ENCODE measurements at regions not wholly inside any gene's neighbourhood (a gene's known extent, or its start where the extent isn't known, plus 50 kb on each side); places are given as distances from the start of the nearest gene placed in this dataset.

DNA sequence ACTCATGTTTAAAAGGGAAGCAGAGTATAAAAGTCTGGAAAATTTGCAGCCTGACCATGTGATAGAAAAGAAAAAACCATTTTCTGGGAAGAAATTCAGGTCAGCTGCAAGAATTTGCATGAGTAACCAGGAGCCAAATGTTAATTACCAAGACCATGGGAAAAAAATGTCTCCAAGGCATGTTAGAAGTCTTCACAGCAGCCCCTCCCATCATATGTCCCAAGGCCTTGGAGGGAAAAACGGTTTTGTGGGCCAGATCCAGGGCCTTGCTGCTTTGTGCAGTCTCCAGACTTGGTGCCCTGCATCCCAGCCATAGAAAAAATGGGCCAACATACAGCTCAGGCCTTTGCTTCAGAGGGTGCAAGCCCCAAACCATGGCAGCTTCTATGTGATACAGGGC is 1019.6 kb upstream of the SORCS1 start:
- DNase-seq (ENCODE audit: low read depth, low spot score): no peak
- H3K4me1 Mint-ChIP-seq: no peaks in the 10 kb centered on the region
- no peaks in the 10 kb centered on the region for H3K36me3 Mint-ChIP-seq (ENCODE audit: low read depth)
- H3K9me3 Mint-ChIP-seq: peaks cover 4% of the 10 kb centered on the region
- H3K27ac Mint-ChIP-seq (ENCODE audit: unreplicated experiment): no peak overlapping the region
- no peaks in the 10 kb centered on the region for H3K27me3 Mint-ChIP-seq (ENCODE audit: low read depth)
- no peak overlapping the region for H3K4me3 Mint-ChIP-seq
- TF ChIP-seq, protein P1, sequence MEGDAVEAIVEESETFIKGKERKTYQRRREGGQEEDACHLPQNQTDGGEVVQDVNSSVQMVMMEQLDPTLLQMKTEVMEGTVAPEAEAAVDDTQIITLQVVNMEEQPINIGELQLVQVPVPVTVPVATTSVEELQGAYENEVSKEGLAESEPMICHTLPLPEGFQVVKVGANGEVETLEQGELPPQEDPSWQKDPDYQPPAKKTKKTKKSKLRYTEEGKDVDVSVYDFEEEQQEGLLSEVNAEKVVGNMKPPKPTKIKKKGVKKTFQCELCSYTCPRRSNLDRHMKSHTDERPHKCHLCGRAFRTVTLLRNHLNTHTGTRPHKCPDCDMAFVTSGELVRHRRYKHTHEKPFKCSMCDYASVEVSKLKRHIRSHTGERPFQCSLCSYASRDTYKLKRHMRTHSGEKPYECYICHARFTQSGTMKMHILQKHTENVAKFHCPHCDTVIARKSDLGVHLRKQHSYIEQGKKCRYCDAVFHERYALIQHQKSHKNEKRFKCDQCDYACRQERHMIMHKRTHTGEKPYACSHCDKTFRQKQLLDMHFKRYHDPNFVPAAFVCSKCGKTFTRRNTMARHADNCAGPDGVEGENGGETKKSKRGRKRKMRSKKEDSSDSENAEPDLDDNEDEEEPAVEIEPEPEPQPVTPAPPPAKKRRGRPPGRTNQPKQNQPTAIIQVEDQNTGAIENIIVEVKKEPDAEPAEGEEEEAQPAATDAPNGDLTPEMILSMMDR (conservative IDR thresholded peaks at IDR 0.05): no peak

DNA sequence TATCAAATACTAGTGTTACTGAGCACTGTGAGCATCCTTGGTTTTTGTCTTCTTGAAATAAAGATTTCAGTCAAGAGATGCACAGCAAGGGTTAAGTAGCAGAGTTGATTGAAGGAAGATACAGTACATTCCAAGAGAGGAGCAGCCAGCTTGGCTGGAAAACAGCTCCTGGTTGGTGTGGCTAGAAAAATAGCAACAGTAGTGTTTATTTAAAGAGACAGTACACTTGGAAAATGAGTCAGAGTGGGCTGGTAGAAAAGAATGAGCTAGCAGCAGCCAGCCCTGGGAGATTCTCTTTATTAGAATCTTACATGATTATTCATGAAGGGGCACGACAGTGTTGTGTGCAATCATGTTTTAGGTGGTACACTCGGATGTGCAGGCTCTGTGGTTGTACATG is 1016.4 kb upstream of the SORCS1 start:
- Mint-ChIP-seq H3K4me1 (no peaks in the 10 kb centered on the region), H3K9me3 (peaks cover 4% of the 10 kb centered on the region), H3K4me3 (no peak overlapping the region), H3K27ac (ENCODE audit: unreplicated experiment) (no peak overlapping the region), H3K36me3 (ENCODE audit: low read depth) (no peaks in the 10 kb centered on the region), H3K27me3 (ENCODE audit: low read depth) (no peaks in the 10 kb centered on the region)
- TF ChIP-seq, protein P1 (conservative IDR thresholded peaks at IDR 0.05): no peak
- DNase-seq (ENCODE audit: low read depth, low spot score): no peak

DNA sequence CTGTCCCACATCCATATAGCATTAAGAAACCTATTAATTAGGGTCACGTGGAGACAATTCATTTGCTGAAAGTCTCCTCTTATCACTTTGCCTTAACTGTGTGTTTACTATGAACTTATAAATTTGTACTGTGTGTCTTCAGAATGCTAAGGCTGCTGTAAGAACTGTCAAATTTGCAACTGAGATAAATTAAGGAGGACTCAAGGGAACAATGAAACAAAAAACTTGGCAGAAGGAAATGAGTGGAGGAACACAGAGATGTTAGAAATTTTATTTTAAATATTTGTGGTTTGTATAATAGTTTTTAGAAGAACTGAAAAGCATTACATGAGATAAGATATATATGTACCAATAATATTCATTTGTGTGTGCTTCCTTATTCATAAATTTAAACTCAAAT is 1005.3 kb upstream of the SORCS1 start:
- no peaks in the 10 kb centered on the region for H3K9me3 Mint-ChIP-seq
- H3K27ac Mint-ChIP-seq (ENCODE audit: unreplicated experiment): no peak overlapping the region
- H3K36me3 Mint-ChIP-seq (ENCODE audit: low read depth): no peaks in the 10 kb centered on the region
- no peak overlapping the region for H3K4me3 Mint-ChIP-seq
- TF ChIP-seq, protein P1 (conservative IDR thresholded peaks at IDR 0.05): no peak
- H3K27me3 Mint-ChIP-seq (ENCODE audit: low read depth): no peaks in the 10 kb centered on the region
- no peak for DNase-seq (ENCODE audit: low read depth, low spot score)
- H3K4me1 Mint-ChIP-seq: no peaks in the 10 kb centered on the region

DNA sequence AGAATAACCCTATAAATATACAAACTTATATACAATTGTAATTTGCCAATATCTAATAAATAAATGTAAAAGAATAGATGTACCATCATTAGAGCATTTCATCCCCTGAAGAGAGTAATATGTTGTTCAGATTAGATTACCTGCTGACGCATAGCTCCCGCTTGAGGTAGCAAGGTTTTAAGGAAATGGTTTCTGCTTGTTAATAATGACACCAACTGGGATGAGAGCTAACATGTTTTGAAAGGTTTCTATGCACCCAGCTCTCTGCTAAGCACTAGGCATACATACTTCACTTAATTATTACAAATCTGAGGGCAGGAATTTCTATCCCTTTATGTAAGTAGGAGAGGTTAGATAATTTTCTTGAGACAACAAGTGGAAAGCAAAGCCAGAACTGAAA is 1003.3 kb upstream of the SORCS1 start:
- no peaks in the 10 kb centered on the region for H3K36me3 Mint-ChIP-seq (ENCODE audit: low read depth)
- DNase-seq (ENCODE audit: low read depth, low spot score): no peak

DNA sequence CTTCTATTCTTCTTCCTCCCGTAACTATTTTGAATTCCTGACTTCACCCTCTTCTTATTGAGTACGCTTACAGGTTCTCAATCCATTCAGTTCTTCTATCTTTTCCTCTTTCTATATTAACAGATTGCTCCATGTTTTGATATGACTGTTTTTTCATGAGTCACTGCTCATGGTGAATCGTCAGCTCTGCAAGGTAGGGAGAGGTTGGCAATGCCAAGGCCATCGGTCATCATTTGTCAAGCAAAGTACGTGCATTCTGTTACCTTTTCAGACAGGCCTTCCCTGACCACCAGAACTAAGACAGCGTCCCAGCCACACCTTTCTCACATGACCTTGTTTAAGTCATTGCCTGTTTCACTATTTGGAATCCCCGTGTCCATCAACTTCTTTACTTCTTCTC is 1001.9 kb upstream of the SORCS1 start:
- Mint-ChIP-seq H3K9me3 (no peaks in the 10 kb centered on the region), H3K36me3 (ENCODE audit: low read depth) (no peaks in the 10 kb centered on the region), H3K4me1 (no peaks in the 10 kb centered on the region), H3K27me3 (ENCODE audit: low read depth) (no peaks in the 10 kb centered on the region), H3K4me3 (no peak overlapping the region), H3K27ac (ENCODE audit: unreplicated experiment) (no peak overlapping the region)
- DNase-seq (ENCODE audit: low read depth, low spot score): no peak
- TF ChIP-seq, protein P1 (conservative IDR thresholded peaks at IDR 0.05): no peak

More for the DNA sequence above, 1003.3 kb upstream of the SORCS1 start:
- H3K4me1 Mint-ChIP-seq: no peaks in the 10 kb centered on the region
- H3K27ac Mint-ChIP-seq (ENCODE audit: unreplicated experiment): no peak overlapping the region
- H3K9me3 Mint-ChIP-seq: no peaks in the 10 kb centered on the region
- no peak overlapping the region for H3K4me3 Mint-ChIP-seq
- H3K27me3 Mint-ChIP-seq (ENCODE audit: low read depth): no peaks in the 10 kb centered on the region
- TF ChIP-seq, protein P1 (conservative IDR thresholded peaks at IDR 0.05): no peak

DNA sequence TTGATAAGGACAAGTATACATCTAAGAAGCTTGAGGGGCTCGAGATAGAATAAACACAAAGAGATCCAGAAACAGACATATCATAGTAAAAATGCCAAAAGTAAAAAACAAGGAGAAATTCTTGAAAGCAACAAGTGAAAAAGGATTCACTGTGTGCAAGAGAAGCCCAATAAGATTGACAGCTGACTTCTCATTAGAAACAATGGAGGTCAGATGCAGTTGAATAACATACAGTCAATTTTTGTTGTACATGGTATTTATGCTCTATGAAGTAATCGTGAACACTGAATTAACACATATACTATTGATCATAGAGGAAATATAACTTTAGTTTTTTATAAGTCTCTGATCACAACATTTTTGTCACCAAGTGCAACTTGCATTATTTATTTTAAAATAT is 982.8 kb upstream of the SORCS1 start:
- H3K9me3 Mint-ChIP-seq: peaks cover 17% of the 10 kb centered on the region
- H3K27me3 Mint-ChIP-seq (ENCODE audit: low read depth): no peaks in the 10 kb centered on the region
- no peak overlapping the region for H3K4me3 Mint-ChIP-seq
- peaks cover 9% of the 10 kb centered on the region for H3K36me3 Mint-ChIP-seq (ENCODE audit: low read depth)
- H3K27ac Mint-ChIP-seq (ENCODE audit: unreplicated experiment): no peak overlapping the region
- TF ChIP-seq, protein P1 (conservative IDR thresholded peaks at IDR 0.05): no peak
- no peak for DNase-seq (ENCODE audit: low read depth, low spot score)
- H3K4me1 Mint-ChIP-seq: no peaks in the 10 kb centered on the region

Data from neural crest cell (in vitro differentiated cells).